ENCODE measurements at regions not wholly inside any gene's neighbourhood (a gene's known extent, or its start where the extent isn't known, plus 50 kb on each side); places are given as distances from the start of the nearest gene placed in this dataset.

GRCh38 chr6:155985660-155986138 lies 530.1 kb upstream of the NOX3 start:
- no peak overlapping the region for H3K4me3 Mint-ChIP-seq (ENCODE audit: low read depth, unreplicated experiment)
- no peaks in the 10 kb centered on the region for H3K4me1 Mint-ChIP-seq (ENCODE audit: low read depth, unreplicated experiment)
- CTCF ChIA-PET: no interaction called here
- TF ChIP-seq CTCF (IDR thresholded peaks at IDR 0.05; ENCODE audit: unreplicated experiment): no peak
- no peak for DNase-seq
- H3K27ac Mint-ChIP-seq (ENCODE audit: unreplicated experiment): no peak overlapping the region
- no peaks in the 10 kb centered on the region for H3K9me3 Mint-ChIP-seq (ENCODE audit: low read depth, unreplicated experiment)
- no peaks in the 10 kb centered on the region for H3K36me3 Mint-ChIP-seq (ENCODE audit: insufficient read depth, unreplicated experiment)
- intact Hi-C loops (cut with micrococcal nuclease; ENCODE audit: unreplicated experiment): no loop called here
- no peaks in the 10 kb centered on the region for H3K27me3 Mint-ChIP-seq (ENCODE audit: unreplicated experiment)
- no TSS peak for BruUV-seq (replicated peaks)

- Mint-ChIP-seq H3K4me1 (ENCODE audit: low read depth, unreplicated experiment) (no peaks in the 10 kb centered on the region), H3K36me3 (ENCODE audit: insufficient read depth, unreplicated experiment) (no peaks in the 10 kb centered on the region), H3K27ac (ENCODE audit: unreplicated experiment) (no peak overlapping the region), H3K4me3 (ENCODE audit: low read depth, unreplicated experiment) (no peak overlapping the region), H3K27me3 (ENCODE audit: unreplicated experiment) (no peaks in the 10 kb centered on the region), H3K9me3 (ENCODE audit: low read depth, unreplicated experiment) (no peaks in the 10 kb centered on the region)
- BruUV-seq (replicated peaks): no TSS peak
- no peak for TF ChIP-seq CTCF (IDR thresholded peaks at IDR 0.05; ENCODE audit: unreplicated experiment)
- DNase-seq: no peak
- CTCF ChIA-PET: no interaction called here
- intact Hi-C loops (cut with micrococcal nuclease; ENCODE audit: unreplicated experiment): no loop called here
These were observed 525.1 kb upstream of the NOX3 start for GRCh38 chr6:155980768-155981079.

GRCh38 chr6:155980014-155980767 lies 524.6 kb upstream of the NOX3 start:
- H3K4me1 Mint-ChIP-seq (ENCODE audit: low read depth, unreplicated experiment): no peaks in the 10 kb centered on the region
- no peak for TF ChIP-seq CTCF (IDR thresholded peaks at IDR 0.05; ENCODE audit: unreplicated experiment)
- CTCF ChIA-PET: no interaction called here
- no peak overlapping the region for H3K27ac Mint-ChIP-seq (ENCODE audit: unreplicated experiment)
- H3K9me3 Mint-ChIP-seq (ENCODE audit: low read depth, unreplicated experiment): no peaks in the 10 kb centered on the region
- no peaks in the 10 kb centered on the region for H3K27me3 Mint-ChIP-seq (ENCODE audit: unreplicated experiment)
- DNase-seq: no peak
- intact Hi-C loops (cut with micrococcal nuclease; ENCODE audit: unreplicated experiment): no loop called here
- H3K4me3 Mint-ChIP-seq (ENCODE audit: low read depth, unreplicated experiment): no peak overlapping the region
- BruUV-seq (replicated peaks): no TSS peak
- no peaks in the 10 kb centered on the region for H3K36me3 Mint-ChIP-seq (ENCODE audit: insufficient read depth, unreplicated experiment)

GRCh38 chr6:155975506-155975905 lies 519.9 kb upstream of the NOX3 start:
- H3K9me3 Mint-ChIP-seq (ENCODE audit: low read depth, unreplicated experiment): peaks cover 2% of the 10 kb centered on the region
- BruUV-seq (replicated peaks): no TSS peak
- DNase-seq: no peak
- no peak for TF ChIP-seq CTCF (IDR thresholded peaks at IDR 0.05; ENCODE audit: unreplicated experiment)
- no peaks in the 10 kb centered on the region for H3K4me1 Mint-ChIP-seq (ENCODE audit: low read depth, unreplicated experiment)
- CTCF ChIA-PET: no interaction called here
- H3K4me3 Mint-ChIP-seq (ENCODE audit: low read depth, unreplicated experiment): no peak overlapping the region
- intact Hi-C loops (cut with micrococcal nuclease; ENCODE audit: unreplicated experiment): no loop called here
- no peak overlapping the region for H3K27ac Mint-ChIP-seq (ENCODE audit: unreplicated experiment)
- H3K36me3 Mint-ChIP-seq (ENCODE audit: insufficient read depth, unreplicated experiment): no peaks in the 10 kb centered on the region
- H3K27me3 Mint-ChIP-seq (ENCODE audit: unreplicated experiment): no peaks in the 10 kb centered on the region
